ENCODE measurements at regions not wholly inside any gene's neighbourhood (a gene's known extent, or its start where the extent isn't known, plus 50 kb on each side); places are given as distances from the start of the nearest gene placed in this dataset.
A peak's percentile ranks its signal among the peaks of the same experiment; 100 is the strongest.
"Not testable (repeated sequence)": the region's sequence is repeated elsewhere in the genome, so short reads cannot be mapped to it uniquely, and the experiment has no call there.

- DNase-seq (ENCODE audit: low spot score) = no peak
- H3K9me3 Mint-ChIP-seq = no peaks in the 10 kb centered on the region
- no peak overlapping the region for H3K4me3 Mint-ChIP-seq (ENCODE audit: low read depth)
- H3K27me3 Mint-ChIP-seq (ENCODE audit: low read depth) = peaks cover 6% of the 10 kb centered on the region
- intact Hi-C loops (cut with micrococcal nuclease) = no loop called here
- H3K36me3 Mint-ChIP-seq (ENCODE audit: low read depth) = no peaks in the 10 kb centered on the region
- peaks cover 19% of the 10 kb centered on the region for H3K4me1 Mint-ChIP-seq (ENCODE audit: low read depth)
- H3K27ac Mint-ChIP-seq = peak overlapping the region; percentile 9
Observed at GRCh38 chr3:71956069-71956340, 171.1 kb upstream of the PROK2 start.

- Mint-ChIP-seq H3K36me3 (ENCODE audit: low read depth) (no peaks in the 10 kb centered on the region), H3K27me3 (ENCODE audit: low read depth) (peaks cover 5% of the 10 kb centered on the region), H3K4me3 (ENCODE audit: low read depth) (no peak overlapping the region), H3K27ac (peak overlapping the region; percentile 9), H3K9me3 (no peaks in the 10 kb centered on the region), H3K4me1 (ENCODE audit: low read depth) (peaks cover 19% of the 10 kb centered on the region)
- no peak for DNase-seq (ENCODE audit: low spot score)
- intact Hi-C loops (cut with micrococcal nuclease) = no loop called here
Observed at GRCh38 chr3:71955240-71956068, 170.5 kb upstream of the PROK2 start.

- Mint-ChIP-seq H3K4me1 (ENCODE audit: low read depth) (peaks cover 8% of the 10 kb centered on the region), H3K27ac (no peak overlapping the region)
- intact Hi-C loops (cut with micrococcal nuclease) = no loop called here
Observed at GRCh38 chr3:71951842-71952241, 166.9 kb upstream of the PROK2 start.

GRCh38 chr3:71951361-71951760 is 166.4 kb upstream of the PROK2 start:
- Mint-ChIP-seq H3K27ac (no peak overlapping the region), H3K27me3 (ENCODE audit: low read depth) (peaks cover 1% of the 10 kb centered on the region), H3K4me3 (ENCODE audit: low read depth) (no peak overlapping the region), H3K4me1 (ENCODE audit: low read depth) (peaks cover 8% of the 10 kb centered on the region), H3K9me3 (no peaks in the 10 kb centered on the region), H3K36me3 (ENCODE audit: low read depth) (no peaks in the 10 kb centered on the region)
- intact Hi-C loops (cut with micrococcal nuclease) = no loop called here
- no peak for DNase-seq (ENCODE audit: low spot score)

More at GRCh38 chr3:71951842-71952241, 166.9 kb upstream of the PROK2 start:
- Mint-ChIP-seq H3K27me3 (ENCODE audit: low read depth) (peaks cover 1% of the 10 kb centered on the region), H3K9me3 (no peaks in the 10 kb centered on the region), H3K4me3 (ENCODE audit: low read depth) (no peak overlapping the region), H3K36me3 (ENCODE audit: low read depth) (no peaks in the 10 kb centered on the region)
- DNase-seq (ENCODE audit: low spot score) = no peak

GRCh38 chr3:71949442-71949841 is 164.5 kb upstream of the PROK2 start:
- Mint-ChIP-seq H3K4me1 (ENCODE audit: low read depth) (peaks cover 3% of the 10 kb centered on the region), H3K4me3 (ENCODE audit: low read depth) (no peak overlapping the region), H3K9me3 (no peaks in the 10 kb centered on the region), H3K36me3 (ENCODE audit: low read depth) (no peaks in the 10 kb centered on the region), H3K27me3 (ENCODE audit: low read depth) (peaks cover 6% of the 10 kb centered on the region), H3K27ac (no peak overlapping the region)
- DNase-seq (ENCODE audit: low spot score) = no peak
- intact Hi-C loops (cut with micrococcal nuclease) = no loop called here

- Mint-ChIP-seq H3K4me3 (ENCODE audit: low read depth) (no peak overlapping the region), H3K9me3 (no peaks in the 10 kb centered on the region), H3K4me1 (ENCODE audit: low read depth) (no peaks in the 10 kb centered on the region), H3K36me3 (ENCODE audit: low read depth) (no peaks in the 10 kb centered on the region), H3K27me3 (ENCODE audit: low read depth) (peaks cover 25% of the 10 kb centered on the region), H3K27ac (no peak overlapping the region)
- no peak for DNase-seq (ENCODE audit: low spot score)
- intact Hi-C loops (cut with micrococcal nuclease) = no loop called here
Observed at GRCh38 chr3:71944482-71945065, 159.6 kb upstream of the PROK2 start.

- intact Hi-C loops (cut with micrococcal nuclease) = no loop called here
- no peaks in the 10 kb centered on the region for H3K4me1 Mint-ChIP-seq (ENCODE audit: low read depth)
- H3K9me3 Mint-ChIP-seq = no peaks in the 10 kb centered on the region
- no peaks in the 10 kb centered on the region for H3K36me3 Mint-ChIP-seq (ENCODE audit: low read depth)
- no peak overlapping the region for H3K27ac Mint-ChIP-seq
- peaks cover 25% of the 10 kb centered on the region for H3K27me3 Mint-ChIP-seq (ENCODE audit: low read depth)
- H3K4me3 Mint-ChIP-seq (ENCODE audit: low read depth) = no peak overlapping the region
- no peak for DNase-seq (ENCODE audit: low spot score)
Observed at GRCh38 chr3:71942432-71943187, 157.7 kb upstream of the PROK2 start.

GRCh38 chr3:71940486-71940885 is 155.5 kb upstream of the PROK2 start:
- H3K36me3 Mint-ChIP-seq (ENCODE audit: low read depth) = no peaks in the 10 kb centered on the region
- intact Hi-C loops (cut with micrococcal nuclease) = no loop called here
- peaks cover 22% of the 10 kb centered on the region for H3K27me3 Mint-ChIP-seq (ENCODE audit: low read depth)
- no peaks in the 10 kb centered on the region for H3K9me3 Mint-ChIP-seq
- no peak overlapping the region for H3K27ac Mint-ChIP-seq
- no peak for DNase-seq (ENCODE audit: low spot score)
- H3K4me3 Mint-ChIP-seq (ENCODE audit: low read depth) = no peak overlapping the region
- no peaks in the 10 kb centered on the region for H3K4me1 Mint-ChIP-seq (ENCODE audit: low read depth)

GRCh38 chr3:71938081-71938480 is 153.1 kb upstream of the PROK2 start:
- DNase-seq (ENCODE audit: low spot score); intact Hi-C loops (cut with micrococcal nuclease); H3K4me3 Mint-ChIP-seq (ENCODE audit: low read depth); H3K27ac Mint-ChIP-seq; H3K9me3 Mint-ChIP-seq; H3K4me1 Mint-ChIP-seq (ENCODE audit: low read depth); H3K36me3 Mint-ChIP-seq (ENCODE audit: low read depth): not testable (repeated sequence)
- H3K27me3 Mint-ChIP-seq (ENCODE audit: low read depth) = peaks cover 20% of the 10 kb centered on the region

GRCh38 chr3:71936681-71937080 is 151.7 kb upstream of the PROK2 start:
- H3K4me1 Mint-ChIP-seq (ENCODE audit: low read depth) = no peaks in the 10 kb centered on the region

GRCh38 chr3:71934520-71935270 is 149.7 kb upstream of the PROK2 start:
- Mint-ChIP-seq H3K27me3 (ENCODE audit: low read depth) (peaks cover 4% of the 10 kb centered on the region), H3K4me3 (ENCODE audit: low read depth) (no peak overlapping the region), H3K27ac (no peak overlapping the region), H3K36me3 (ENCODE audit: low read depth) (no peaks in the 10 kb centered on the region), H3K4me1 (ENCODE audit: low read depth) (no peaks in the 10 kb centered on the region), H3K9me3 (no peaks in the 10 kb centered on the region)
- intact Hi-C loops (cut with micrococcal nuclease) = loop anchor here (5.0 kb wide), 1 partner anchor 888 kb away; no protein-coding TSS in a partner anchor
- DNase-seq (ENCODE audit: low spot score) = no peak

More at GRCh38 chr3:71936681-71937080, 151.7 kb upstream of the PROK2 start:
- H3K27me3 Mint-ChIP-seq (ENCODE audit: low read depth) = peaks cover 14% of the 10 kb centered on the region
- DNase-seq (ENCODE audit: low spot score) = no peak
- H3K4me3 Mint-ChIP-seq (ENCODE audit: low read depth) = no peak overlapping the region
- no peak overlapping the region for H3K27ac Mint-ChIP-seq
- H3K9me3 Mint-ChIP-seq = no peaks in the 10 kb centered on the region
- no peaks in the 10 kb centered on the region for H3K36me3 Mint-ChIP-seq (ENCODE audit: low read depth)
- intact Hi-C loops (cut with micrococcal nuclease) = no loop called here

GRCh38 chr3:71931922-71932321 is 147.0 kb upstream of the PROK2 start:
- Mint-ChIP-seq H3K9me3 (no peaks in the 10 kb centered on the region), H3K4me1 (ENCODE audit: low read depth) (no peaks in the 10 kb centered on the region), H3K36me3 (ENCODE audit: low read depth) (no peaks in the 10 kb centered on the region), H3K27ac (no peak overlapping the region), H3K4me3 (ENCODE audit: low read depth) (no peak overlapping the region), H3K27me3 (ENCODE audit: low read depth) (peaks cover 3% of the 10 kb centered on the region)
- DNase-seq (ENCODE audit: low spot score) = no peak
- intact Hi-C loops (cut with micrococcal nuclease) = loop anchor here (5.0 kb wide), 1 partner anchor 890 kb away; no protein-coding TSS in a partner anchor

Measured in activated T-helper 2 cell treated with anti-CD3 and anti-CD28 coated beads, Interferon-gamma antibody, Interleukin-2, Interleukin-4, amounts not matched to agents 10 μg/mL and 5 μg/mL and 100 μg/mL, durations not matched to agents 14 hours and 24 hours and 36 hours (primary cell).